Keratinocyte (primary cell): ENCODE measurements at regions not wholly inside any gene's neighbourhood (a gene's known extent, or its start where the extent isn't known, plus 50 kb on each side); places are given as distances from the start of the nearest gene placed in this dataset.
"Not testable (repeated sequence)": the region's sequence is repeated elsewhere in the genome, so short reads cannot be mapped to it uniquely, and the experiment has no call there.

ENCODE experiments used
- DNase-seq: peaks from one replicate; pipeline ENCODE4 v3.0.0-alpha.2; 2011; ENCODE audit warnings: low read depth, missing footprints, low spot score
- FAIRE-seq: peaks from 2 replicates; lab custom pipeline; 2011; peaks lifted over from hg19 to GRCh38; lab: Jason Lieb, UNC
- H2AFZ ChIP-seq: 2 replicates; pipeline ENCODE4 v1.6.0; 2012; ENCODE audit warnings: low read length, control low read depth, inconsistent platforms; ENCODE audit not compliant: control insufficient read depth
- H3K27ac ChIP-seq: 2 replicates; pipeline ENCODE4 v1.5.1; 2011; ENCODE audit warnings: low read length; ENCODE audit not compliant: control insufficient read depth, insufficient read depth
- H3K27me3 ChIP-seq: 3 replicates; pipeline ENCODE4 v1.6.0; 2011; ENCODE audit warnings: low read length; ENCODE audit not compliant: control insufficient read depth, insufficient read depth; ENCODE audit errors: extremely low read depth
- H3K36me3 ChIP-seq, 2 experiments: 2 replicates in 1 of 2; 3 replicates in 1 of 2; pipeline ENCODE4 v1.5.1; 2011; ENCODE audit warnings: low read length in 2 of 2, mild to moderate bottlenecking in 1 of 2; ENCODE audit not compliant: control insufficient read depth in 2 of 2, insufficient read depth in 2 of 2; ENCODE audit errors: extremely low read depth in 1 of 2
- H3K4me1 ChIP-seq: 3 replicates; pipeline ENCODE4 v1.5.1; 2011; ENCODE audit warnings: low read length; ENCODE audit not compliant: control insufficient read depth, insufficient read depth; ENCODE audit errors: extremely low read depth
- H3K4me2 ChIP-seq: 3 replicates; pipeline ENCODE4 v1.6.0; 2011; ENCODE audit warnings: low read depth, low read length; ENCODE audit not compliant: control insufficient read depth, insufficient read depth; ENCODE audit errors: extremely low read depth
- H3K4me3 ChIP-seq, 3 experiments: fragments of 200-600 bp in 1 of 3; sonication (generic) in 1 of 3; 2 replicates in 2 of 3; 3 replicates in 1 of 3; pipeline ENCODE4 v1.5.1; 2011 to 2016; ENCODE audit warnings: low read length in 3 of 3, mild to moderate bottlenecking in 3 of 3, control low read depth in 2 of 3, inconsistent platforms in 1 of 3, low read depth in 1 of 3, mixed read lengths in 1 of 3, mixed run types in 1 of 3, moderate library complexity in 1 of 3; ENCODE audit not compliant: control insufficient read depth in 2 of 3, insufficient read depth in 2 of 3; ENCODE audit errors: extremely low read depth in 1 of 3
- H3K79me2 ChIP-seq: 2 replicates; pipeline ENCODE4 v1.6.0; 2012; ENCODE audit warnings: low read length; ENCODE audit not compliant: control insufficient read depth, insufficient read depth
- H3K9ac ChIP-seq: 3 replicates; pipeline ENCODE4 v1.6.0; 2011; ENCODE audit warnings: low read length; ENCODE audit not compliant: control insufficient read depth, insufficient read depth; ENCODE audit errors: extremely low read depth
- H3K9me1 ChIP-seq: 3 replicates; pipeline ENCODE4 v1.6.0; 2011; ENCODE audit warnings: low read length; ENCODE audit not compliant: control insufficient read depth, insufficient read depth; ENCODE audit errors: extremely low read depth
- H3K9me3 ChIP-seq: 2 replicates; pipeline ENCODE4 v1.5.1; 2012; ENCODE audit warnings: low read depth, low read length; ENCODE audit not compliant: control insufficient read depth
- H4K20me1 ChIP-seq: 3 replicates; pipeline ENCODE4 v1.6.0; 2011; ENCODE audit warnings: low read length; ENCODE audit not compliant: control insufficient read depth, insufficient read depth; ENCODE audit errors: extremely low read depth
- CTCF ChIP-seq, 3 experiments: IDR thresholded peaks in 1 of 3; conservative IDR thresholded peaks in 1 of 3; optimal IDR thresholded peaks in 1 of 3; 2 replicates in 2 of 3; 3 replicates in 1 of 3; pipeline versions ENCODE3 to v1.5.1; 2011; ENCODE audit warnings: low read length in 3 of 3, mild to moderate bottlenecking in 3 of 3, moderate library complexity in 2 of 3, control low read depth in 1 of 3, inconsistent platforms in 1 of 3; ENCODE audit not compliant: insufficient read depth in 2 of 3; ENCODE audit errors: extremely low read depth in 1 of 3
- EZH2 ChIP-seq: IDR thresholded peaks from one replicate; pipeline ENCODE4 v1.6.1; 2012; ENCODE audit warnings: inconsistent platforms, mild to moderate bottlenecking, low read length, moderate library complexity
- dilution Hi-C: fragments of 300-500 bp; cut with MboI; formaldehyde crosslinking; loops from one replicate; pipeline ENCODE4 v1.7.0; 2020; ENCODE audit warnings: low sequenced_read_pairs; ENCODE audit not compliant: extremely low pct_ligation_motif_present

GRCh38 chr18:56483386-56483785 lies 155.0 kb downstream of the TXNL1 start:
- Histone ChIP-seq H3K36me3 (no peaks in the 10 kb centered on the region), H3K9me1 (no peaks in the 10 kb centered on the region), H3K79me2 (no peaks in the 10 kb centered on the region), H3K4me3 (no peak overlapping the region), H3K27ac (no peak overlapping the region), H3K9ac (no peak overlapping the region), H3K9me3 (no peaks in the 10 kb centered on the region), H3K4me2 (no peak overlapping the region), H4K20me1 (no peaks in the 10 kb centered on the region), H3K27me3 (no peaks in the 10 kb centered on the region), H3K4me1 (no peaks in the 10 kb centered on the region), H2AFZ (no peak overlapping the region)
- dilution Hi-C loops: no loop called here
- DNase-seq (no peak), FAIRE-seq (no peak)
- no peak for TF ChIP-seq CTCF (optimal IDR thresholded peaks at IDR 0.05 in 1 of 3, IDR thresholded peaks at IDR 0.05 in 1 of 3, conservative IDR thresholded peaks at IDR 0.05 in 1 of 3; ENCODE audit: extremely low read depth in 1 of 3, insufficient read depth in 2 of 3, low read length in 3 of 3)
- no peak for TF ChIP-seq EZH2

- H3K4me1 ChIP-seq, H3K4me2 ChIP-seq, FAIRE-seq, DNase-seq, H3K27ac ChIP-seq, H3K36me3 ChIP-seq, dilution Hi-C loops, H3K9me3 ChIP-seq, H3K9ac ChIP-seq, H3K4me3 ChIP-seq, H3K79me2 ChIP-seq, H4K20me1 ChIP-seq, H2AFZ ChIP-seq, H3K27me3 ChIP-seq, H3K9me1 ChIP-seq: not testable (repeated sequence)
Observed at GRCh38 chr18:56482813-56483212, 155.6 kb downstream of the TXNL1 start.

- DNase-seq: no peak
- Histone ChIP-seq H2AFZ (no peak overlapping the region), H3K36me3 (no peaks in the 10 kb centered on the region), H3K4me1 (no peaks in the 10 kb centered on the region), H3K27ac (no peak overlapping the region), H3K9ac (no peak overlapping the region), H3K4me2 (no peak overlapping the region), H3K9me1 (no peaks in the 10 kb centered on the region), H3K79me2 (no peaks in the 10 kb centered on the region), H4K20me1 (no peaks in the 10 kb centered on the region), H3K4me3 (no peak overlapping the region), H3K27me3 (no peaks in the 10 kb centered on the region), H3K9me3 (no peaks in the 10 kb centered on the region)
- no peak for FAIRE-seq
- no peak for TF ChIP-seq EZH2
- no peak for TF ChIP-seq CTCF (optimal IDR thresholded peaks at IDR 0.05 in 1 of 3, IDR thresholded peaks at IDR 0.05 in 1 of 3, conservative IDR thresholded peaks at IDR 0.05 in 1 of 3; ENCODE audit: extremely low read depth in 1 of 3, insufficient read depth in 2 of 3, low read length in 3 of 3)
- dilution Hi-C loops: no loop called here
Observed at GRCh38 chr18:56481751-56482150, 156.6 kb downstream of the TXNL1 start.
